ENCODE measurements at regions not wholly inside any gene's neighbourhood (a gene's known extent, or its start where the extent isn't known, plus 50 kb on each side); places are given as distances from the start of the nearest gene placed in this dataset.

GRCh38 chr14:49969961-49970360 is 77.1 kb downstream of the ARF6 start:
- TF ChIP-seq CTCF (IDR thresholded peaks at IDR 0.05; ENCODE audit: low read depth, low read length, missing input control) (no peak), TAF1 (conservative IDR thresholded peaks at IDR 0.05) (no peak), GABPA (IDR thresholded peaks at IDR 0.05 in 1 of 2, conservative IDR thresholded peaks at IDR 0.05 in 1 of 2) (no peak), SP1 (IDR thresholded peaks at IDR 0.05) (no peak), RXRA (IDR thresholded peaks at IDR 0.05) (no peak), EGR1 (IDR thresholded peaks at IDR 0.05; ENCODE audit: low read depth in 2 of 2) (no peak), NR2F2 (IDR thresholded peaks at IDR 0.05) (no peak), JUND (IDR thresholded peaks at IDR 0.05) (no peak), YY1 (IDR thresholded peaks at IDR 0.05) (no peak)
- TF ChIP-seq, protein P1, sequence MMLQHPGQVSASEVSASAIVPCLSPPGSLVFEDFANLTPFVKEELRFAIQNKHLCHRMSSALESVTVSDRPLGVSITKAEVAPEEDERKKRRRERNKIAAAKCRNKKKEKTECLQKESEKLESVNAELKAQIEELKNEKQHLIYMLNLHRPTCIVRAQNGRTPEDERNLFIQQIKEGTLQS (IDR thresholded peaks at IDR 0.05) = no peak
- TF ChIP-seq, protein P2, sequence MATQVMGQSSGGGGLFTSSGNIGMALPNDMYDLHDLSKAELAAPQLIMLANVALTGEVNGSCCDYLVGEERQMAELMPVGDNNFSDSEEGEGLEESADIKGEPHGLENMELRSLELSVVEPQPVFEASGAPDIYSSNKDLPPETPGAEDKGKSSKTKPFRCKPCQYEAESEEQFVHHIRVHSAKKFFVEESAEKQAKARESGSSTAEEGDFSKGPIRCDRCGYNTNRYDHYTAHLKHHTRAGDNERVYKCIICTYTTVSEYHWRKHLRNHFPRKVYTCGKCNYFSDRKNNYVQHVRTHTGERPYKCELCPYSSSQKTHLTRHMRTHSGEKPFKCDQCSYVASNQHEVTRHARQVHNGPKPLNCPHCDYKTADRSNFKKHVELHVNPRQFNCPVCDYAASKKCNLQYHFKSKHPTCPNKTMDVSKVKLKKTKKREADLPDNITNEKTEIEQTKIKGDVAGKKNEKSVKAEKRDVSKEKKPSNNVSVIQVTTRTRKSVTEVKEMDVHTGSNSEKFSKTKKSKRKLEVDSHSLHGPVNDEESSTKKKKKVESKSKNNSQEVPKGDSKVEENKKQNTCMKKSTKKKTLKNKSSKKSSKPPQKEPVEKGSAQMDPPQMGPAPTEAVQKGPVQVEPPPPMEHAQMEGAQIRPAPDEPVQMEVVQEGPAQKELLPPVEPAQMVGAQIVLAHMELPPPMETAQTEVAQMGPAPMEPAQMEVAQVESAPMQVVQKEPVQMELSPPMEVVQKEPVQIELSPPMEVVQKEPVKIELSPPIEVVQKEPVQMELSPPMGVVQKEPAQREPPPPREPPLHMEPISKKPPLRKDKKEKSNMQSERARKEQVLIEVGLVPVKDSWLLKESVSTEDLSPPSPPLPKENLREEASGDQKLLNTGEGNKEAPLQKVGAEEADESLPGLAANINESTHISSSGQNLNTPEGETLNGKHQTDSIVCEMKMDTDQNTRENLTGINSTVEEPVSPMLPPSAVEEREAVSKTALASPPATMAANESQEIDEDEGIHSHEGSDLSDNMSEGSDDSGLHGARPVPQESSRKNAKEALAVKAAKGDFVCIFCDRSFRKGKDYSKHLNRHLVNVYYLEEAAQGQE (IDR thresholded peaks at IDR 0.05) = no peak
- TF ChIP-seq, protein P3, sequence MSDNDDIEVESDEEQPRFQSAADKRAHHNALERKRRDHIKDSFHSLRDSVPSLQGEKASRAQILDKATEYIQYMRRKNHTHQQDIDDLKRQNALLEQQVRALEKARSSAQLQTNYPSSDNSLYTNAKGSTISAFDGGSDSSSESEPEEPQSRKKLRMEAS (IDR thresholded peaks at IDR 0.05) = no peak
